ENCODE measurements at regions not wholly inside any gene's neighbourhood (a gene's known extent, or its start where the extent isn't known, plus 50 kb on each side); places are given as distances from the start of the nearest gene placed in this dataset.

GRCh38 chr12:91926848-91927247 is 218.8 kb downstream of the BTG1 start:
- TF ChIP-seq CTCF (conservative IDR thresholded peaks at IDR 0.05; ENCODE audit: low read length) (no peak), EZH2phosphoT487 (IDR thresholded peaks at IDR 0.05; ENCODE audit: borderline replicate concordance, low read depth, low read length) (no peak)
